GM18520 (cell line): ENCODE measurements at regions not wholly inside any gene's neighbourhood (a gene's known extent, or its start where the extent isn't known, plus 50 kb on each side); places are given as distances from the start of the nearest gene placed in this dataset.

ENCODE experiments used
- ATAC-seq: cut with Tn5 transposase; IDR thresholded peaks from one replicate; pipeline ENCODE4 v1.9.1; 2021; ENCODE audit not compliant: unreplicated experiment

DNA sequence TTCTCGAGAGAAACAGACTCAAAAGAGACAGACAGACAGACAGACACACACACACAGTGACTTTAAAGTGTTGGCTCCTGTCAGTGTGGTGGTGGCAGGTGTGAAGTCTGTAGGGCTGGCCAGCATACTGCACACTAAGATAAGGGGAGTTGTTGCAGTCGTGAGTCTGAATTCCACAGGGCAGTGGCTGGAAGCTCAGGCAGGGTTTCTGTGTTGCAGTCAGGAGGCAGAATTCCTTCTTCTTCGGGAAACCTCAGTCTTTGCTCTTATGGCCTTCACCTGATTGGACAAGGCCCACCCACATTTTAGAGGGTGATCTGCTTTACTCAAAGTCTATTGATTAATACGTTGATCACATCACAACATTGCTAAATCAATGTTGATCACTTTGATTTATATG lies 478.4 kb upstream of the HS6ST1 start:
- ATAC-seq, result no peak

DNA sequence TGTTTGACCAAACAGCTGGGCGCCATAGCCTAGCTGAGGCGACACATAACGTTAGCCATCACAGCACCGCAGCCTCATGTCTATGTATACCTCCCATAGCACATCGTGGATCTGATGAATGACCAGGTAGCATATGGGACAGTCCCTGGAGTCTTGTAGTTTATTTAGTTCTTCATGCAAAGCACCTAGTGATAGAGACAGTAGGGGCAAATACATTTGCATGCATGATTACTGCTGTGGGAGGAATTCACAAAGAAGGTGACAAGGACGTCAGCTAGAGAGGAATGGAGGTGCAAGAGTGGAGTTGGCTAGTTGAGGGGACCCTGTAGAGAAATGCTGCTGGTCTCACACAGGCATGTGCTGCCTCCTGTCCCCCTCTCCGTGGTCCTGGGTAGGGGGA lies 478.9 kb upstream of the HS6ST1 start:
- peak; percentile 53 for ATAC-seq

DNA sequence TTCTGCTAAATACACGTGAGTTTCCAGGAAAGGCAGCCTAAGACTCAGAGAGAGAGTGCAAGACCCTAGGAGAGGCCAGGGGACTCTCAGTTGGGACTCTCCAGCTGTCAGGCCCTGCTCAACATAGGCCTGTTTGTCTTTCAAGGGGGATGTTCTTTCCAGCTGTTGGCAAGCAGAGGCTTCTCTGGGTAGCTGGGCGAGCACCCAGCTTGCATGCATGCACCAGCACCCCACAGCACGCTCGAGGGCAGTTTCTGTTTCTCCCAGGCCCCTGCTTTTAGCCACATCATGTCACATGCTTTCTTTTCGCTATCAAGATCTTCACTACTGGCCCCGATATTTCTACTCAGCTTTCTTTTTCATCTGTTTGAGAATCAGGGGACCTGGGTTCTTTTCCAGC lies 479.3 kb upstream of the HS6ST1 start:
- ATAC-seq, result peak; percentile 85

DNA sequence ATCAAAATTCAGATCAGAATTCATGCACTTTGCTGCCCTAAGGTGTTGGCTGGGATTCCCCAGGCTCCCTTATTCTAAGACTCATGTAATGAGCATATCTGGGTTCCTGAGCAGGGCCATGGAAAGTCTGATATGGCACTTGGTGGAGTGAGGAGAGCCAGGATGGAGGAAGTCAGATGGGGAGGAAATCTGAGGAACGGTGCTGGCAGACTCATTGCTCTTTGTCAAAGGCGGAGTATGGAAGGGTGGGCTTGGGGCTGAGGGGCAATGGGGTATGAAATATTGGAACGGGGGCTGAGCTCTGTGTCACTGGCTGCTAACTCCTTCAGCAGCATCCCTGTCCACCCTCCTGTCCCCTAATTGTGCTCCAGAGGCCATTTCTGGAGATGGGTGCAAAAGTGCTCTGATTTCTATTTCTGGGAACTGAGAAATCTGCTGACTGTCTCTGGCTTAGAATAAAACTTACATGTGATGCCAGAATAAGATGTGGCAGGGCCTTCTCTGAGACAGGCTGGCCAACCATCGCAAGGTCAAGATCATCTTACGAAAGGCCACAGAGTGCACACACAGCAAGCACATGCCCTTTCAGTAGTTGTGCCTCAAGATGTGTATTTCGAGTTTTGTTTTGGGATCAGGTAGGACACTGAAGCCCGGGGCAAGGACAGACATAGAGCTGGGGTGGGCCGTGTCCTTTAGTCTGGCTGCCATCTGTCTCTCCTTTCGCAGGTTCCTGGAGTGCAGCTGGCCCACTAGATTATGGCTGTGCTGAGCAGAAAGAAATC lies 480.0 kb upstream of the HS6ST1 start:
- no peak for ATAC-seq

DNA sequence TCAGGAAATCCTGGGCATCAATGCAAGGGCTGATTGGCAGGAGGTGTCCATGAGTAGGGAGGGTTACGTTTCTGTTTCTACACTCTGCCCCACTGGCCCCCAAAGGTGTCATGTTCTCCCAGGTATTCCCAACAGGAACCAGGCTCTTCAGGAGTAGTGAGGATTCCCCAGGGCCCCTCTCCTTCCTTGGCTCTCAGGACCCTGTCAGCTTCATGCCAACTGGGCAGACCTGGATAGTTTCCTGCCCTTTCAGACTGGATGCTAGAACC lies 480.6 kb upstream of the HS6ST1 start:
- no peak for ATAC-seq

DNA sequence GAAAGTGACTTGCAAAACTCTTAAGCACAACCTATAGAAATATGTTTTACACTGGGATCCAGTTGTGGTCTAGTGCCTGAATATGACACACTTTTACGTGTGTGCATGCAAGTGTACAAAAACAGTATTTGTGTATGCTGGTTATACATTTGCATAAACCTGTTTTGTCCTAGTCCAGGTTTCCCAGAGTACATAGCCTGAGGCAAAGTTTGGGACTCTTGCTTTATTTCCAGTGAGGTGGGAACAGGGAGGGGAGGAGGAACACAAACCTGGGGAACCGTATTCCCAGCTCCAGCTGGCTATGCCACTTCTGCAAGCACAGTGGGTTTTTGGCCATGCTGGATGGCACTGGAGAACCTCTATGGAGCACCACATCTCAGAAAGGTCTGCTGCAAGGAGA lies 481.1 kb upstream of the HS6ST1 start:
- ATAC-seq, result no peak

DNA sequence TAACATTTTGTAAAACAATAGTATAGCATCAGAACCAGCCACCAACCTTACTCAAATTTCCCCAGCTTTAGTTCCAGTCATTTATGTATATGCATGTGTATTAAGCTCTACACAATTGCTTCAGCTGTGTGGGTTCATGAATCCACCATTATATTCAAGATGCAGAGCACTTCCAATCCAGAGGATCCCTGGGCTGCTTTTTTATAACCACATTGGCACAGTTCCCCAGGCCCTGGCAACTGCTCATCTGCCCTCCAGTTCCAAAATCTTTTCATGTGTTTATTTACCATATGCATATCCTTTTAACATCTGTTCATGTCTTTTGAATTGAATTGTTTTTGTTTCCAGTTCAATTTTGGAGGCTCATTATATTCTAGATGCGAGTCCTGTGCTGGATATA lies 482.9 kb upstream of the HS6ST1 start:
- no peak for ATAC-seq

DNA sequence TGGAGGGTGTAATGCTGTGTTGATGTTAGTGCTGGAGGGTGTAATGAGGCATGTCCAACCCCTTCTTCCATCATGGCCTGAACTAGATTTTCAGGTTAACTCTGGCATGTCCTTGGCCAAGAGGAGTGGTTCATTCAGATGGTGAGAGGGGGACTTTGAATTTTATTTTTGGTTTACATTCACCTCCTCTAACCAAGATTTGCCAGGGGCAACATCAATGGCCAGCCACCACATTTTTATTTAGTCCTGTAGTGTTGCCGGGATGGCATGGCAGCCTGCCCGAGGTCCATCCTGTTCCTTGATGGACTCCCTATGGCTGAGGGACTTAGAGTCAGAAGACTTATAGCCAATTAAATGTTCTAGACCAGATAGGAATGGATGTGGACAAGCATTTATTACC lies 484.6 kb upstream of the HS6ST1 start:
- no peak for ATAC-seq

DNA sequence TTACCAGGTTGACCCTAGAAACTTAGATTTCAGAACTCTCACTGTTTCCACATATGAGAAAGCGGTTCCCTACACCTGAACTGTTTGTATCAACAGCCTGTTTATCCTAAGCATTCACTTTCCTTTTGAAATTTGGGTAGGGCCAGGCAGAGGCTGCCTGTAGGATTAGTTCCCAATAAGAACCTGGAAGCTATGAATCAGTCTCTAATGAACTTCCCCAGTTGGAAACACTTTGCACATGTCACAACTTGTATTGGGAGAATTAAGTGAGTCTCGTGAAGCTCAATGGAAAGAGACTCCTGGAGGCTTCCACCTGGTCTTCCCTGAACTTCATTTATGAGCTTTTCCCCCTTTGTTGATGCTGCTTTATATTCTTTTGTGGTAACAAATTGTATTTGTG lies 486.6 kb upstream of the HS6ST1 start:
- ATAC-seq, result no peak

DNA sequence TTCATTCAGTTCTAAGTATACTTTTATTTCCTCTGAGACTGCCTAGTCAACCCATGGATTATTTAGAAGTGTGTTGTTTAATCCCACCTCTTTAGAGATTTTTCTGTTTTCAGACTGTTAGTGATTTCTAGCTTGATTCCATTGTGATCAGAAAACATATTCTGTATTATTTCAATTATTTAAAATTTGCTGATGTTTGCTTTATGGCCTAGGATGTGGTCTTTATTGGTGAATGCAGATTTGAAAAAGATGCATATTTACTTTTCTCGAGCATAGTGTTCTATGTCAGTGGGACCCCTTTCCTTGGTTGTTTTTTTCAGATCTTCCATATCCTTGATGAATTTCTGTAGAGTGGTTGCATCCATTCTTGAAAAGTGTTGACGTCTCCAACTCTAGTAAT lies 487.2 kb upstream of the HS6ST1 start:
- no peak for ATAC-seq

DNA sequence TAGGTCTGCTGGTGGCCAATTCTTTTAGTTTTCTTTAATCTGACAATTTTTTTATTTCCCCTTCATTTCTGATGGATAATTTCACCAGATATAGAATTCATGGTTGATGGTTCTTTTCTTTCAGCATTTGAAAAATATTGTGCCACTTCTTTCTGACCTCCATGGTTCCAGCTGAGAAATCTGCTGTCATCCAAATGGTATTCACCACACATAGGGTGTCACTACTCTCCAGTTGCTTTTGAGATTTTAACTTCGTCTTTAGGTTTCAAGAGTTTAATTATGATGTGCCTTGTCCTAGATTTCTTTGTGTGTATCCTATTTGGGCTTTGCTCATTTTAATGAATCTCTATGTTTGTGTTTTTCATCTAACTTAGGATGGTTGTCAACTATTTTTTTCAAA lies 488.6 kb upstream of the HS6ST1 start:
- no peak for ATAC-seq

DNA sequence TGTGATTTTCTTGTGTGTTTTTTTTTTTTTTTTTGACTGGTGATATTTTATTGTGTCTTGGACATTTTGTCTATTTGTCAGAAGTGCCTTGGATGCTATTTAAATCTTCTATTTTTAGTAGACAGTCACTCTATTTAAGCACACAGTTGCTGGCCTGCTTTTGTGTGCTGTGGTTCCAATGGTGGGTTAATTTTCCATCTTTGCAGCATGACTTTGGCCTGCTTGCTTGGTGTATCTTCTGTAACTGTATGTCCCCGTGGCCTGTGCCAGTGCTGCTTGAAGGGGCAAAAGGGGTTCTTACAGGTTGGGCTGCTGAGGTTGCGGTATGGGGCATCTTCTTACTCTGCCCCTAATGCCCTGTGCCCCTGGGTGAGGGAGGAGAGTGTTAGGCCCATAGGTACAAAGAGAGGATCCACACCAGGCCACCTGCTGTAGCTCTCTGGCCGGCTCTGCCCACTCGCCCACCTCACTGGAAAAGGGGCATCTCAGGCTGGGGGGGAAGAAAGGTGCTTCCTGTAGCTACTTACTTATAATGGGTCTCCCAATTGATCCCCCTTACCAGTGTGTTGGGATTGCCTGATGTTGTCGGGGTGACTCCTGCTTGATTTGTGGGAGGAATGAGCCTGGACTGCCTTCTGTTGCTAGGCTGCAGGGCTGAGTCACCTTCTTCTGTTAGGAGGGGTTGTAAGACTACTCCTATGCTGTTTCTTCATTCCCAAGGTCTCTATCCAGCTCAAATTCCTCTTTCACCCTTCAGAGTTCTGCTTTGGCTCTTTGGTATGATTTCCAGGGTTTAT lies 490.0 kb upstream of the HS6ST1 start:
- ATAC-seq, result no peak

DNA sequence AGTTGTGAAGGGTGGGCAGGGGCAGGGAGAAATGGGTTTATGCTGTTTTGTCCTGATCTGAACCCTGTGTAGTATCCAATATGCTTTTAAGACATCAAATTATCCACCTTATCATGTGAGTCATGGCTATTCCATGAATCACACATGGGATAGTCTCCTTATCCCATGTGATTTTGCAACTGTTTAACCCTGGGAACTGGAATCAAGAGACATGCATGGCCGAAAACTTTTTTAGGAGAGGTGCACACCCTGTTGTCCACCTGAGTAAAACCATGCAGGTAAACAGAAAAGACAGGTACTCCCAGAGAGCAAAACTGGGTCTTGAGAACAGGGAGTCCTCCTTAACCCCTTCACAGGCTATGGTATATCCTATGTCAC lies 490.6 kb upstream of the HS6ST1 start:
- ATAC-seq, result no peak

DNA sequence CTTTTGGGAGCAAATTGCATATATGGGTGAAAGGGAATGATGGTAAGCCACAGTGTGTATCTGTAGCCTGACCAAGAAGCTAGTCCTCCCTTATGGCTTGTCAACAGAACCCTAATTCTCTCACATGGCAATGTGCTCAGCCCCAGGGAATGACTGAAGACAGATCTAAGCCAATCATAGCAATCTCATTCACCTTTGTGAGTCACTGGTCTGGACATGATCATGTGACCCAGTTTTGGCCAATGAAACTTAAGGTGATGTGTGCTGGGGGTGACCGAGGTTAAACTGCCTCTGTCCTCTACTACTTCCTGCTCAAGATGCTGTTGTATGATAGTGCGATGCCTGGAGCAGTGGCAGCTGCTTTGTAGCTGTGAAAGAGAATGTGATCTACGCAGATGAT lies 491.2 kb upstream of the HS6ST1 start:
- ATAC-seq, result no peak

DNA sequence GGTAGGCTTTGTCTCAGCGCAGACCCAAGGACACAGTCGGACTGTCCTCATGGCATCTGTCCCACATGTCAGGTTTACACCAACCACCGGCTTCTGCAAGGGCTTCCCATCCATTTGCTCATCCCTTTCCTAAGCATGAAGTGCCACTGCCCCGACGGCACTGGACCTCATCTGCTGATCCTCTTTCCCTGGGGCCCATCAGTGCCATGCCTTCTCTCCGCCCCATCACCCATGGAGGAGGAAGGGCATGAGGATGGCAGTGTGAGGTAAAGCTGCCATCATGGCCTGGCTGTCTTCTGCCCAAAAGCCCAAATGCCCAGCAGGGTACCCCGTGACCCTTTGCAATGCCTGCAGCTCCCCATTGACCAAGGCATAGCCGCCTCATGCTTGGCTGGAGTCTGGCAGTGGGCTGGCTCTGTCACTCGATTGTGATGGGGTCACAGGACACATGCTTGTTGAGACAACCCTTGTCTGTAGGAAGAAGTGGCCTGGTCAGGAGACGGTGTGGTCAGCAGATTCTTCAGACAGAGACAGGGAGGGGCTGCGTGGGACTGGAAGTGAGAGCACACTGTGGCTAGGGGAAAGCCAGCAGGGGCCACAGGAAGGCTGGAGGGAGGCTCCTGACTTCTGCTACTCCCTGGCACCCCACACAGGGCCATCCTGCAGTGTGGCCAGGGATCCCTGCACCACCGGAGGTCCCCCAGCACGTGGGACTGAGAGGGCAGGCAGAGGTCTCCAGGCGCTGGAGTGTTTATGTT lies 493.7 kb upstream of the HS6ST1 start:
- no peak for ATAC-seq

DNA sequence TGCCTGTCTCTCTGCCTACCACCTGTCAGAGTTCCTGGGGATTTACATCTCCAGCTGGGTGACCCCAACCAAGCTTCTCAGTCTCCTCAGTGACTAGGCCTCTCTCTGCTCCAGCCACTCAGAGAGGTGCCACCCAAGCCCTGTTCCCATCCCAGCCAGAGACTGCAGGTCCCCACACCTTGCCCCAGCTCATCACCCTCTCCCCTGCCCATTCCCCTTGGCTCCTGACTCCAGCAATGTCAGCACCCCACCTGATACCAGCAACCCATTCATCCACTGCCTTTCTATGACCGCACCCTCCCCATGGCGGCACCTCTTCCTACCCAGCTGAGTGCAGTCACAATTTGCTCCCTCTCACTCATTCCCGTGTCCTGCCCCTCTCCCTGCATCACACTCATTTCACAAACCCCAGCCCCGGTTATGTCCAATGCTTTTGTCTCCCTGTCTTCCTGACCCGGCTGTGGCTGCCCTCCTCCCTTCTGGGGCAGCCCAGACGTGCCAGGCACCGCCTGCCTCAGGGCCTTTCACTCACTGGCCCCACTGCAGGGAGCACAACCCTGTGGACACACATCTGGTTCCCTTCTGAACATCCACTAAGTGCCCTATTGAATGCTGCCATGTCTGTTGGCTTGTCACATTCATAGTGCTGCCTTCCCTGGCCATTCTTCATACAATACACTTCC lies 494.8 kb upstream of the HS6ST1 start:
- ATAC-seq, result no peak

DNA sequence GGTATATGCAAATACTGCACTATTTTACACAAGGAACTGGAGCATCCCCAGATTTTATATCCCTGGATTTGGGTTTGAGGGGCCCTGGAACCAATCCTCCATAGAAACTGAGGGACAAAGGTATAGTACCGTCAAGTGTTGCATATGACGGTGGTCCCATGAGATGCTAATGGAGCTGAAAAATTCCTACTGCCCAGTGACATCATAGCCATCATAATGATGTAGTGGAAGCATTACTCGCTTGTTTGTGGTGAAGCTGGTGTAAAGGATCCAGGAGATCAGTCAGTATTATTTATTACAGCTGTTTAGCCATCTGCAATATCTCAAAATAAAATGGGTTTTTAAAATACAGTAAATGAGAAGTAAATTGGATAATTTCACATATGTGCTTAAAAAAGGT lies 496.6 kb upstream of the HS6ST1 start:
- ATAC-seq, result no peak

DNA sequence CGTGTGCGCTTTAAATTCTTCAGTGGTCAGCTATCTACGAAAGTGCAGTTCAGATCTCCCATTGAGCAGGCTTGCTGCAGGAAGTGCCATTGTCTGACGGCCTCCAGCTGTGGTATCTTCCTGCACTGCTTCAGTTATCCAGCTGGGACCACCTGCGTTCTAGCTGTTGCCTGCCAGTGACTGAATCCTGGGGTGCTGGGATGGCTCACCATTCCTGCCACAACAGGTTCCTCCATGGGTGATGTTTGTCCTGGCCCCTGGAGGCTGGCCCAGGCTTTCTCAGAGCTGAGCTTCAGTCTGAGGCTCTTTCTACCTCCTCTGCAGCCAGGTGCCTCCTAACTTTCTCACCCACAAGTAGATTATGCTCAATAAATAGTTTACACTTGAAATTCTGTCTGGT lies 498.5 kb upstream of the HS6ST1 start:
- ATAC-seq, result no peak

DNA sequence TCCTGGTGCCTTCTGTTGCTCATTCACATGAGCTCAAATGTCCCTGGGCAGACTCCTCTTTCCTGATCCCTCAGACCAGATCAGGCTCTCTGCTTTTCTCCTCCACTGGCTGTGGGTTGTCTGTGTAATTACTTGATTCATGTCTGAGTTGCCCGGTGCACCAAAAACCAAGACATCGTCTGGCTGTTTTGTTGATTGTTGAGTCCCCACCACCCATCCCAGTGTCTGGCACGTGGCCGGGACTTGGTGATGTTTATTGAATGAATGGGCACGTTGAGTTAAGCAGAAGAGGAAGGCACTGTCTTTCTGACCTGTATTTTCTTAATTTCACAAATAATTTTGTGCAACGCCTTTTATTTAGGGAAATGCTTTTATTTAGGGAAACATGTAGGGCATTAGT lies 499.1 kb upstream of the HS6ST1 start:
- ATAC-seq, result no peak

DNA sequence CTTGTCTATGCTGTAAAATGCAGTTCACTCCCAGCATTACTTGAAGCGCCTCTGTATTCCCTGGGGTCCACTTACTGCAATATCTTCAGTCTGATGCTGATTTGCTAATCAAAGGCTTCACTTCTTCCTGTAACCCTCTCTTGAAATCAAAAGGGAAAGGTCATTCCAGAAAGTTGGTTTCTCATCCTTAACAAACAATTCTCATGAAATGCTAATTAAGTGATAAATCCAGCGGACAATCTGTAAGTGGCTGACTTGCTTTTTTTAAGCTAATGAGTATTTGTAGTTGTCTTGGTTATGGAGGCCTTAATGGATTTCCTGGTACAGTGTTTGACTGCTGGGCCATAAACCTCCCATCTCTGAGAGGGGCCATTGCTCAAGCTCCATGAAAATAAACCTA lies 499.6 kb upstream of the HS6ST1 start:
- no peak for ATAC-seq

DNA sequence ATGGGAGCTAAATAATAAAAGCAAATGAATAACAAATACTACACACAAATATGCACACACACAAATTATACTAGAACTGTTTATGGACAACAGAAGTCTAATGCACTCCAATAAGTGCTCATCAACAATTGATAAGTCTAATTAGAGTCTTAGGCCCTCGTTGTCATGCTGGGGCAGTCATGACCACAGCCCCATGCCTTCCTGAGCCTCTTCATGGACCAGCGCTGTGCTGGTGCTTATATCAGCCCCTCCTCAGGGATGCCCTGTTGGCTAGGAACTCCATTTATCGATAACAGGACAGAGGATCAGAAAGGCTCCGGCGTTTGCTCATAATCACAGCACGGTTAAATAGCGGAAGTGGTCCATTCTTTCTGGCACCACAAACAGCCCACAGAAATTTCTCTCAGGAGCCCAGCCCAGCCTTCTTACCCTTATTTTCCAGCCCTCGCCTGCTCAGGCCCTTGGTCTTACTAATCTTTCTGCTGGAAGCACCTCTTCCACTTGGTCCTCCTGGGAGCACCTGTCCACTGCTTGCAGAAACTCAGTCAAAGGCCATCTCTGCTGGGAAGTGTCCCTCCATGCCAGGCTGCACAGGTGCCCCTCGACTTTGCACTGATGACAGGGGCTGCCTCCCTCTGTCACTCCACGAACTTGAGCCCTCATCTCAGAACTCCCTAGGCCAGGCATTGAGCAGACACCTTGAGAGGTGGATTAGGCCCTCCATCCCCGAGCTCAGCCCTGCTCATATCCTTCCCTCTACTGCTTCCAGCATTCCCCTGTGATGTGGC lies 500.2 kb upstream of the HS6ST1 start:
- no peak for ATAC-seq
